HFF-Myc (cell line): ENCODE measurements at regions not wholly inside any gene's neighbourhood (a gene's known extent, or its start where the extent isn't known, plus 50 kb on each side); places are given as distances from the start of the nearest gene placed in this dataset.

ENCODE experiments used
- DNase-seq: peaks from one replicate; pipeline ENCODE4 v3.0.0-alpha.2; 2011; ENCODE audit warnings: low read depth; ENCODE audit errors: extremely low read depth
- H3K4me3 ChIP-seq: replicated peaks from 2 replicates; pipeline ENCODE4 v1.5.1; 2011; ENCODE audit warnings: low read depth, mild to moderate bottlenecking, control low read depth, low read length
- CTCF ChIP-seq: IDR thresholded peaks from 2 replicates; pipeline ENCODE4 v1.5.1; 2012; ENCODE audit warnings: mild to moderate bottlenecking, low read depth, low read length, control low read depth; ENCODE audit errors: missing control alignments

GRCh38 chr20:19949195-19949867, 67.8 kb upstream of the NAA20 start:
- H3K4me3 ChIP-seq, result no peak overlapping the region
- no peak for DNase-seq
- no peak for TF ChIP-seq CTCF

DNA sequence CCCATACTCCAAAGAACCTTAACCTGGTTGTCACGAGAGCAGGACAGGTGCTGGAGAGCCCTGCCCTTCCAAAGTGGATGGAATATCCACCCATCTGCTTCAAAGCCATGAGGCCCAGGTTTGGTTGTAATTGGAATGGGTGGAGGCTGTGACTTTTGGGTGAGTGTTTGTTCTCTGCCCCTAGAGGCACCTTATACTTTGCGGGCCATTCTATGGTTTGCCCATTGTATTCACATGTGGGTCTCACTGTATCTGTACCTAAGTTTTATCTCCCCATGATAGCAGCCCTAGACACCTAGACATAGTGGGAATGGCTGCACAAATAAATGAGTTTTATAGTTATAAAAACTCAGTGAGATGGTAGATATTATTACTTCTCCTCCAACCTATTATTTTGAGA, 67.1 kb upstream of the NAA20 start:
- H3K4me3 ChIP-seq, result no peak overlapping the region
- no peak for DNase-seq
- TF ChIP-seq CTCF, result no peak

DNA sequence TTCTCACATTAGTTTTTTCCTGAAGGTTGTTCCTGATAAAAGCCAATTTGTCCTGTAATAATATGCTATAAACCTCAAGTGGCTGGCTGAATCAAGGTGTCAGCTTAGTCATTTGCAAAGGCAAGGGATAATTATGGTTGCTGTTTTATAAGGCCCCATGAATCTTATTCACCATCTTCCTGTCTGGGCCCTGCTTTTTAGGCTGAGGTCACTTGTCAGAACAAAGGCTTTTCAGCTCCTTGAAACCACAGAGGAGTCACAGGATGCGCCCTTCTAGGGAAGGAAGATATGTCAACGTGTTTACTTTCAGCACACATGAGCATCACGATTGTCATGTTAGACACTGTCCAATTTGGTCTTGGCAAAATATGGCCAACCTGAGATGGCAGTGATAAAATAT, 64.8 kb upstream of the NAA20 start:
- no peak overlapping the region for H3K4me3 ChIP-seq
- TF ChIP-seq CTCF, result no peak
- DNase-seq, result no peak

GRCh38 chr20:19953606-19954005, 63.6 kb upstream of the NAA20 start:
- TF ChIP-seq CTCF, result no peak
- no peak overlapping the region for H3K4me3 ChIP-seq
- DNase-seq, result no peak

GRCh38 chr20:19956976-19957375, 60.2 kb upstream of the NAA20 start:
- TF ChIP-seq CTCF, result no peak
- no peak for DNase-seq
- H3K4me3 ChIP-seq, result no peak overlapping the region

DNA sequence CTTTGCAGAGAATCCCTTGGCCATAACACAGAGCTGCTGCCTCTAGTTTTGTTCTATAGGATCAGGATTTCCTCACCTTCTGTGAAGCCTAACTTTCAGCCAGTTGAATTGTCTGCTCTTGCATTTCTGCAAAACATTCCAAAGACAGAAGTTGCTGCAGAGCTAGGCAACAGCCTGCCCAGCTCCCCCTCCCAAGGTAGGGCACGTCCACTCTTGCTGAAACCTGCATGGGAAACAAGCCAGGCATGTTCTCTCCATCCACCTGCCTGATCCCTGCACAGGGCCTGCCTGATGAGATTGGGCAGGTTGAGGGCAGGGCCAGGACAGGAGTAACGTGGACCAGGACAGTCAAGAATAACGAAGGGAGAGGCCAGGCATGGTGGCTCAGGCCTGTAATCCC, 58.9 kb upstream of the NAA20 start:
- no peak for DNase-seq
- no peak overlapping the region for H3K4me3 ChIP-seq
- TF ChIP-seq CTCF, result no peak

DNA sequence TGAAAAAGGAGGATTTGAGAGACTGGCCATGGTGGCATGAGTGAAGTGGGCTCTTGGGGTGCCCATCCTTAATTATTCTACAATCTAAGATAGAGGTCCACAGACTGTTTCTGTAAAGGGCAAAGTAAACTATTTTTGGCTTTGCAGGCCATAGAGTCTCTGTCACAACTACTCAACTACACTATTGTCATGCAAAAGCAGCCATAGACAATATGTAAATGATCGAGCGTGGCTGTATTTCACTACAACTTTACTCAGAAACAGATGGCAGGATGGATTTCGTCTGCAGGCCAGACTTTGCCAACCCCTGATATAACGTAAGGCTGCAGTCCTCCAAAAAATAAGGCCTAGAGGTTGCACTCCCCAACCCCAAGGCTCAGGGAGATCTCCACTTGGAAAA, 58.2 kb upstream of the NAA20 start:
- TF ChIP-seq CTCF, result no peak
- H3K4me3 ChIP-seq, result no peak overlapping the region
- DNase-seq, result no peak
